ENCODE measurements at regions not wholly inside any gene's neighbourhood (a gene's known extent, or its start where the extent isn't known, plus 50 kb on each side); places are given as distances from the start of the nearest gene placed in this dataset.

GRCh38 chr15:60215225-60215963 lies 182.4 kb downstream of the ANXA2 start:
- Histone ChIP-seq H3K27ac (ENCODE audit: low read length) (no peak overlapping the region), H3K9me3 (replicated peaks; ENCODE audit: insufficient read depth, low read length) (no peaks in the 10 kb centered on the region), H3F3A (ENCODE audit: insufficient read depth, low read length) (no peaks in the 10 kb centered on the region), H3K36me3 (replicated peaks; ENCODE audit: insufficient read depth, low read length) (no peaks in the 10 kb centered on the region), H3K4me3 (ENCODE audit: low read length) (no peak overlapping the region), H3K27me3 (replicated peaks; ENCODE audit: insufficient read depth, low read length) (no peaks in the 10 kb centered on the region), H3K9me2 (replicated peaks; ENCODE audit: insufficient read depth, low read length) (no peaks in the 10 kb centered on the region), H3K79me2 (ENCODE audit: low read length) (no peaks in the 10 kb centered on the region), H2AFZ (ENCODE audit: low read length) (no peak overlapping the region), H3K4me2 (ENCODE audit: low read depth, low read length) (no peak overlapping the region), H3K4me1 (ENCODE audit: low read length) (no peaks in the 10 kb centered on the region), H3K9ac (ENCODE audit: low read length) (no peak overlapping the region), H4K20me1 (ENCODE audit: insufficient read depth, low read length) (no peaks in the 10 kb centered on the region)
- no peak for DNase-seq
- TF ChIP-seq EZH2 (optimal IDR thresholded peaks at IDR 0.05; ENCODE audit: low read depth, low read length) (no peak), EZH2phosphoT487 (IDR thresholded peaks at IDR 0.05; ENCODE audit: low read length) (no peak), CTCF (IDR thresholded peaks at IDR 0.05; ENCODE audit: low read length) (no peak)

DNA sequence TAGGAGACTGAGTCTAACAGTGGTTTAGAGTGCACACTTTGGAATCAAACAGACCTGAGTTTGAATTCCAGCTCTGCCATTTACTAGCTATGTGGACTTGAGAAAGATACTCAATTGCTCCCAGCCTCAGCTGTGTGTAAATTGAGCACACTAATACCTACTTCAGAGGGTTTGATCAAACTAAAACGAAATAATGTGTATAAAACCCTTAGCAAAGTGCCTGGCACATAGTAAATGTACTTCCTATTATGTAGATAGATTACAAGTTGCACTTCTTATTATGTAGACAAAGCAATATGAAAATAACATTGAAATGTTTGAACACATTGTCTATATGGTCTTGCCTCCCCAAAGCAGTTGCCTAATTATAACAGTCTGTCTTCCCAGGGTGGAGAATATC lies 180.6 kb downstream of the ANXA2 start:
- TF ChIP-seq CTCF (IDR thresholded peaks at IDR 0.05; ENCODE audit: low read length) (no peak), EZH2phosphoT487 (IDR thresholded peaks at IDR 0.05; ENCODE audit: low read length) (no peak), EZH2 (optimal IDR thresholded peaks at IDR 0.05; ENCODE audit: low read depth, low read length) (no peak)
- H4K20me1 ChIP-seq (ENCODE audit: insufficient read depth, low read length), result no peaks in the 10 kb centered on the region
- H3K36me3 ChIP-seq (replicated peaks; ENCODE audit: insufficient read depth, low read length), result no peaks in the 10 kb centered on the region
- no peaks in the 10 kb centered on the region for H3K9me2 ChIP-seq (replicated peaks; ENCODE audit: insufficient read depth, low read length)
- no peaks in the 10 kb centered on the region for H3K27me3 ChIP-seq (replicated peaks; ENCODE audit: insufficient read depth, low read length)
- no peak for DNase-seq
- no peak overlapping the region for H3K4me2 ChIP-seq (ENCODE audit: low read depth, low read length)
- H3K4me3 ChIP-seq (ENCODE audit: low read length), result no peak overlapping the region
- no peak overlapping the region for H3K27ac ChIP-seq (ENCODE audit: low read length)
- H3F3A ChIP-seq (ENCODE audit: insufficient read depth, low read length), result no peaks in the 10 kb centered on the region
- no peaks in the 10 kb centered on the region for H3K9me3 ChIP-seq (replicated peaks; ENCODE audit: insufficient read depth, low read length)
- H3K4me1 ChIP-seq (ENCODE audit: low read length), result no peaks in the 10 kb centered on the region
- no peaks in the 10 kb centered on the region for H3K79me2 ChIP-seq (ENCODE audit: low read length)
- no peak overlapping the region for H3K9ac ChIP-seq (ENCODE audit: low read length)
- H2AFZ ChIP-seq (ENCODE audit: low read length), result no peak overlapping the region

DNA sequence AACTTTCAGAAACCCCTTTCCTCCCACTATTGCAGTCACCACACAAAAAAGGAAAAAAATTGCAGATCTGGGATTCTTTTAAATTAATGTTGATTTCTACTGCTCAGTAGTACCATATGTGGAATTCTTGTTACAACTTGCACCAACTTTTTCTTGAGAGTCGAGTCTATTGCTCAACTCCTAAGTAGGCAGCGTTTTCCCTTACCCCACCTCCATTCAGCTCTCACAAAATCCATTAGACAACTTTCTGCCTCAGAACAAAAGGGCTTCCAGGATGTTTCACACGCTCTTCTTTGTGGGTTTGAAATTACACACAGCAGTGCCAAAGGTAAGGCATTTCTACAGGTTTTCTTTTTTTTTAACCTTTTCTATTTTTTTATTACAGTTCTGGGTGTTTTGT lies 179.5 kb downstream of the ANXA2 start:
- Histone ChIP-seq H2AFZ (ENCODE audit: low read length) (no peak overlapping the region), H3K27ac (ENCODE audit: low read length) (no peak overlapping the region)

More for the DNA sequence above, 179.5 kb downstream of the ANXA2 start:
- Histone ChIP-seq H3K4me1 (ENCODE audit: low read length) (no peaks in the 10 kb centered on the region), H3K27me3 (replicated peaks; ENCODE audit: insufficient read depth, low read length) (no peaks in the 10 kb centered on the region), H3K4me2 (ENCODE audit: low read depth, low read length) (no peak overlapping the region), H3K9me3 (replicated peaks; ENCODE audit: insufficient read depth, low read length) (no peaks in the 10 kb centered on the region), H4K20me1 (ENCODE audit: insufficient read depth, low read length) (no peaks in the 10 kb centered on the region), H3K79me2 (ENCODE audit: low read length) (no peaks in the 10 kb centered on the region), H3F3A (ENCODE audit: insufficient read depth, low read length) (no peaks in the 10 kb centered on the region), H3K9me2 (replicated peaks; ENCODE audit: insufficient read depth, low read length) (no peaks in the 10 kb centered on the region), H3K4me3 (ENCODE audit: low read length) (no peak overlapping the region), H3K36me3 (replicated peaks; ENCODE audit: insufficient read depth, low read length) (no peaks in the 10 kb centered on the region), H3K9ac (ENCODE audit: low read length) (no peak overlapping the region)
- TF ChIP-seq EZH2 (optimal IDR thresholded peaks at IDR 0.05; ENCODE audit: low read depth, low read length) (no peak), CTCF (IDR thresholded peaks at IDR 0.05; ENCODE audit: low read length) (no peak), EZH2phosphoT487 (IDR thresholded peaks at IDR 0.05; ENCODE audit: low read length) (no peak)
- no peak for DNase-seq

Data from MM.1S (cell line).